ENCODE measurements at regions not wholly inside any gene's neighbourhood (a gene's known extent, or its start where the extent isn't known, plus 50 kb on each side); places are given as distances from the start of the nearest gene placed in this dataset.

- TF ChIP-seq CREB1 (IDR thresholded peaks at IDR 0.05; ENCODE audit: low read depth) (no peak), CEBPB (IDR thresholded peaks at IDR 0.05) (no peak), YY1 (IDR thresholded peaks at IDR 0.05; ENCODE audit: low read depth) (no peak), EP300 (IDR thresholded peaks at IDR 0.05; ENCODE audit: borderline replicate concordance) (no peak), REST (IDR thresholded peaks at IDR 0.05; ENCODE audit: low read depth) (no peak)
These were observed 461.2 kb downstream of the MEIS1 start for GRCh38 chr2:66896131-66896530.

All from Ishikawa (cell line).